ENCODE measurements at regions not wholly inside any gene's neighbourhood (a gene's known extent, or its start where the extent isn't known, plus 50 kb on each side); places are given as distances from the start of the nearest gene placed in this dataset.

DNA sequence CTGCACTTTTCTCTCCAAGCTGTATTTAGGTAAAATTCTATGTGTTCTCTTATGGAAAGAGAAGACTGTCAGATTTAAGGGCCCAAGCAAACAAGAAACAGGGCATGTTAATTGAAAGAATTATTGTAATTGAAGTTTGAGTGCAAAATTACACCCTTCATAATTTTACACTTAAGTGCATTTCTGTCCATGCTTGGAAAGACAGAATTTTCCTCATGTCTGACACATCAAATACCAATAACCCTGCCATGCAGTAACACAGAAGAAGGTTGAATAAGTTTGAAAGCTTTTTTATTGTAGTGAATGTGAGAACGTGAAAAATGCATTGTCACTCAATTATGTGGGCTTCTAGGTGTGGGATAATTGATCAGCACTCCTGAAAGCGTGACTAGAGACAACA, 52.9 kb upstream of the PARD3B start:
- H3K4me3 ChIP-seq, result no peak overlapping the region
- no peak for TF ChIP-seq EZH2 (IDR thresholded peaks at IDR 0.05; ENCODE audit: borderline replicate concordance)
- TF ChIP-seq, protein P1, sequence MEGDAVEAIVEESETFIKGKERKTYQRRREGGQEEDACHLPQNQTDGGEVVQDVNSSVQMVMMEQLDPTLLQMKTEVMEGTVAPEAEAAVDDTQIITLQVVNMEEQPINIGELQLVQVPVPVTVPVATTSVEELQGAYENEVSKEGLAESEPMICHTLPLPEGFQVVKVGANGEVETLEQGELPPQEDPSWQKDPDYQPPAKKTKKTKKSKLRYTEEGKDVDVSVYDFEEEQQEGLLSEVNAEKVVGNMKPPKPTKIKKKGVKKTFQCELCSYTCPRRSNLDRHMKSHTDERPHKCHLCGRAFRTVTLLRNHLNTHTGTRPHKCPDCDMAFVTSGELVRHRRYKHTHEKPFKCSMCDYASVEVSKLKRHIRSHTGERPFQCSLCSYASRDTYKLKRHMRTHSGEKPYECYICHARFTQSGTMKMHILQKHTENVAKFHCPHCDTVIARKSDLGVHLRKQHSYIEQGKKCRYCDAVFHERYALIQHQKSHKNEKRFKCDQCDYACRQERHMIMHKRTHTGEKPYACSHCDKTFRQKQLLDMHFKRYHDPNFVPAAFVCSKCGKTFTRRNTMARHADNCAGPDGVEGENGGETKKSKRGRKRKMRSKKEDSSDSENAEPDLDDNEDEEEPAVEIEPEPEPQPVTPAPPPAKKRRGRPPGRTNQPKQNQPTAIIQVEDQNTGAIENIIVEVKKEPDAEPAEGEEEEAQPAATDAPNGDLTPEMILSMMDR (IDR thresholded peaks at IDR 0.05; ENCODE audit: poor library complexity), result no peak

GRCh38 chr2:204494681-204495080, 50.6 kb upstream of the PARD3B start:
- Histone ChIP-seq H2AFZ (no peak overlapping the region), H3K9me2 (replicated peaks; ENCODE audit: insufficient read depth) (no peaks in the 10 kb centered on the region), H3K36me3 (replicated peaks; ENCODE audit: insufficient read depth, low read depth) (no peaks in the 10 kb centered on the region), H3K4me1 (ENCODE audit: insufficient read depth) (no peaks in the 10 kb centered on the region), H3K27ac (no peak overlapping the region), H4K20me1 (ENCODE audit: insufficient read depth, poor library complexity, severe bottlenecking) (no peaks in the 10 kb centered on the region), H3K79me2 (no peaks in the 10 kb centered on the region), H3K4me2 (no peak overlapping the region), H3K9me3 (ENCODE audit: low read depth) (no peaks in the 10 kb centered on the region), H3K4me3 (no peak overlapping the region), H3K27me3 (no peaks in the 10 kb centered on the region)
- WGBS (ENCODE audit: low lambda C conversion rate, missing lambda C conversion rate), result 88% methylated on average over 3 of the region's 3 CpGs
- no peak for DNase-seq (ENCODE audit: low spot score)
- TF ChIP-seq EZH2 (IDR thresholded peaks at IDR 0.05; ENCODE audit: borderline replicate concordance) (no peak), EZH2phosphoT487 (IDR thresholded peaks at IDR 0.05; ENCODE audit: low read depth, severe bottlenecking, unreplicated experiment) (no peak)
- TF ChIP-seq, protein P1 (IDR thresholded peaks at IDR 0.05; ENCODE audit: poor library complexity), result no peak

More for the DNA sequence above, 52.9 kb upstream of the PARD3B start:
- Histone ChIP-seq H3K4me1 (ENCODE audit: insufficient read depth) (peaks cover 9% of the 10 kb centered on the region), H3K27ac (no peak overlapping the region), H2AFZ (no peak overlapping the region), H4K20me1 (ENCODE audit: insufficient read depth, poor library complexity, severe bottlenecking) (no peaks in the 10 kb centered on the region), H3K9me3 (ENCODE audit: low read depth) (no peaks in the 10 kb centered on the region), H3K27me3 (no peaks in the 10 kb centered on the region), H3K4me2 (no peak overlapping the region), H3K36me3 (replicated peaks; ENCODE audit: insufficient read depth, low read depth) (no peaks in the 10 kb centered on the region), H3K79me2 (no peaks in the 10 kb centered on the region), H3K9me2 (replicated peaks; ENCODE audit: insufficient read depth) (no peaks in the 10 kb centered on the region)
- DNase-seq (ENCODE audit: low spot score), result no peak
- WGBS (ENCODE audit: low lambda C conversion rate, missing lambda C conversion rate), result 88% methylated on average over 2 of the region's 2 CpGs

GRCh38 chr2:204495381-204495780, 49.9 kb upstream of the PARD3B start:
- no peaks in the 10 kb centered on the region for H3K4me1 ChIP-seq (ENCODE audit: insufficient read depth)
- no peaks in the 10 kb centered on the region for H3K36me3 ChIP-seq (replicated peaks; ENCODE audit: insufficient read depth, low read depth)
- no peak overlapping the region for H2AFZ ChIP-seq
- no peaks in the 10 kb centered on the region for H3K9me2 ChIP-seq (replicated peaks; ENCODE audit: insufficient read depth)
- no peaks in the 10 kb centered on the region for H3K79me2 ChIP-seq
- H4K20me1 ChIP-seq (ENCODE audit: insufficient read depth, poor library complexity, severe bottlenecking), result no peaks in the 10 kb centered on the region
- no peak overlapping the region for H3K4me2 ChIP-seq
- no peak overlapping the region for H3K27ac ChIP-seq
- no peaks in the 10 kb centered on the region for H3K9me3 ChIP-seq (ENCODE audit: low read depth)
- TF ChIP-seq, protein P1 (IDR thresholded peaks at IDR 0.05; ENCODE audit: poor library complexity), result no peak
- TF ChIP-seq EZH2 (IDR thresholded peaks at IDR 0.05; ENCODE audit: borderline replicate concordance) (no peak), EZH2phosphoT487 (IDR thresholded peaks at IDR 0.05; ENCODE audit: low read depth, severe bottlenecking, unreplicated experiment) (no peak)
- H3K27me3 ChIP-seq, result no peaks in the 10 kb centered on the region
- DNase-seq (ENCODE audit: low spot score), result no peak
- H3K4me3 ChIP-seq, result no peak overlapping the region
